GM12892 (cell line): ENCODE measurements at regions not wholly inside any gene's neighbourhood (a gene's known extent, or its start where the extent isn't known, plus 50 kb on each side); places are given as distances from the start of the nearest gene placed in this dataset.

Experiments used
- POLR2A ChIP-seq: IDR thresholded peaks from 2 replicates; pipeline ENCODE4 v1.6.1; 2011; ENCODE audit warnings: low read depth, low read length, control low read depth
- POLR2AphosphoS5 ChIP-seq: IDR thresholded peaks from 2 replicates; pipeline ENCODE4 v1.6.1; 2011; ENCODE audit warnings: low read depth, low read length, control low read depth
- TAF1 ChIP-seq: IDR thresholded peaks from 2 replicates; pipeline ENCODE4 v1.6.1; 2011; ENCODE audit warnings: low read depth, mild to moderate bottlenecking, control low read depth, low read length, borderline replicate concordance

DNA sequence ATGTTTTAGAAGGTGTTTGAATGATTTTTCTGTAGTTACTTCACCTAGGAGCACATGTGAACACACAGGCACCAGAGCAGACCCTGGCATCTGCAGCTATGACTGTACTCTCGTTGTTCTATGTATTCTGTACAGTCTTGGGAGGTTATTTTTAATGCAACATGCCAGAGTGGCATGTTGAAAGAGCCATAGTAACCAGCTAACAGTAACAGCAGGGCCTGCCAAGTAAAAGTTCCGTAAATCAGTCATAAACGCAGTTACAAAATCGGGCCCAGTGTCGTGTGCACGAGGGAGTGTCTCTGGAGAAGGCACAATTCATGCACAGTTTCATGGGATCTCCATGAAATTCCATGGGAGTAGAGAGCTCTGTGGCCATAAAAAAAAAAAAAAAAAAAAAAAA lies 108.3 kb upstream of the CDK6 start:
- no peak for TF ChIP-seq POLR2A
- no peak for TF ChIP-seq POLR2AphosphoS5
- TF ChIP-seq TAF1, result no peak
